GM12878 (cell line): ENCODE measurements at regions not wholly inside any gene's neighbourhood (a gene's known extent, or its start where the extent isn't known, plus 50 kb on each side); places are given as distances from the start of the nearest gene placed in this dataset.

Source experiments
- ATAC-seq: fragments of 200-7000 bp; cut with Tn5 transposase; 3 replicates; pipeline ENCODE4 v1.9.1; 2020; ENCODE audit warnings: mild to moderate bottlenecking, moderate library complexity
- BruUV-seq: library from RNA; stranded (reverse); fragments of 400-500 nt; replicated peaks from 2 replicates; lab custom pipeline; 2021; lab: Mats Ljungman, UMichigan
- CTCF ChIA-PET: fragments of 300-600 bp; sonication (Branson Sonifier 250); formaldehyde crosslinking; extraction: SDS; loops from one replicate; lab custom pipeline; 2021; ENCODE audit warnings: inconsistent platforms; lab: Yijun Ruan, JAX
- POLR2A ChIA-PET: fragments of 350-600 bp; formaldehyde crosslinking; extraction: SDS; loops from one replicate; lab custom pipeline; 2021; ENCODE audit warnings: inconsistent platforms; lab: Charles Lee
- RAD21 ChIA-PET: fragments of 300-600 bp; sonication (Branson Sonifier 250); formaldehyde crosslinking; loops from one replicate; lab custom pipeline; 2023; ENCODE audit warnings: antibody characterized with exemption; ENCODE audit not compliant: unreplicated experiment; lab: Charles Lee
- SMC1A ChIA-PET: fragments of 300-600 bp; sonication (Branson Sonifier 250); formaldehyde crosslinking; loops from one replicate; lab custom pipeline; 2023; ENCODE audit not compliant: unreplicated experiment, uncharacterized antibody; lab: Charles Lee
- DNase-seq: peaks from one replicate; pipeline ENCODE4 v3.0.0-alpha.2; 2011; ENCODE audit warnings: low read depth, low spot score
- FAIRE-seq: peaks from 3 replicates; lab custom pipeline; 2011; peaks lifted over from hg19 to GRCh38; lab: Jason Lieb, UNC
- H2AFZ ChIP-seq: 2 replicates; pipeline ENCODE4 v1.6.0; 2011; ENCODE audit warnings: low read depth, low read length, control low read depth; ENCODE audit not compliant: control insufficient read depth
- H3K27ac ChIP-seq: 2 replicates; pipeline ENCODE4 v1.5.1; 2011; ENCODE audit warnings: control low read depth; ENCODE audit not compliant: control insufficient read depth, insufficient read depth
- H3K27me3 ChIP-seq, 2 experiments: replicated peaks in 1 of 2; 2 replicates each; pipeline versions ENCODE4 v1.6.0 to v1.6.1; 2011; ENCODE audit warnings: low read length in 1 of 2; ENCODE audit not compliant: control insufficient read depth in 2 of 2, insufficient read depth in 2 of 2
- H3K36me3 ChIP-seq, 2 experiments: 2 replicates each; pipeline ENCODE4 v1.5.1; 2011; ENCODE audit warnings: low read length in 1 of 2; ENCODE audit not compliant: control insufficient read depth in 2 of 2, insufficient read depth in 2 of 2
- H3K4me1 ChIP-seq: 2 replicates; pipeline ENCODE4 v1.6.1; 2011; ENCODE audit warnings: mild to moderate bottlenecking, low read length, moderate library complexity, mixed read lengths; ENCODE audit not compliant: control insufficient read depth, insufficient read depth
- H3K4me2 ChIP-seq: 2 replicates; pipeline ENCODE4 v1.6.0; 2011; ENCODE audit warnings: control low read depth; ENCODE audit not compliant: control insufficient read depth, insufficient read depth
- H3K4me3 ChIP-seq: fragments of 200-600 bp; sonication (generic); 2 replicates; pipeline ENCODE4 v1.5.1; 2016
- H3K79me2 ChIP-seq: 2 replicates; pipeline ENCODE4 v1.6.0; 2011; ENCODE audit warnings: low read length; ENCODE audit not compliant: control insufficient read depth, insufficient read depth
- H3K9ac ChIP-seq: 2 replicates; pipeline ENCODE4 v1.8.0; 2011; ENCODE audit warnings: low read length, control low read depth, mixed read lengths; ENCODE audit not compliant: control insufficient read depth, insufficient read depth
- H3K9me3 ChIP-seq: replicated peaks from 3 replicates; pipeline ENCODE4 v1.5.1; 2011; ENCODE audit warnings: mild to moderate bottlenecking, low read length; ENCODE audit not compliant: control insufficient read depth, insufficient read depth
- H4K20me1 ChIP-seq: 2 replicates; pipeline ENCODE4 v1.6.0; 2011; ENCODE audit not compliant: control insufficient read depth, insufficient read depth
- CTCF ChIP-seq, 3 experiments: IDR thresholded peaks in 2 of 3; conservative IDR thresholded peaks in 1 of 3; 2 replicates each; pipeline ENCODE4 v1.5.1; 2011; ENCODE audit warnings: low read depth in 3 of 3, low read length in 3 of 3, mild to moderate bottlenecking in 3 of 3, control low read depth in 2 of 3, moderate library complexity in 2 of 3, inconsistent platforms in 1 of 3, mixed read lengths in 1 of 3; ENCODE audit not compliant: control insufficient read depth in 2 of 3, insufficient read depth in 1 of 3; ENCODE audit errors: extremely low read depth in 1 of 3
- GATAD2B ChIP-seq: fragments of 450-650 bp; conservative IDR thresholded peaks from 2 replicates; pipeline ENCODE4 v1.6.1; 2017; ENCODE audit warnings: low read depth, mild to moderate bottlenecking, moderate library complexity
- NFYB ChIP-seq: IDR thresholded peaks from 2 replicates; pipeline ENCODE4 v1.6.1; 2011; ENCODE audit warnings: low read depth, mild to moderate bottlenecking, low read length, improper control_type of control experiment, moderate library complexity; ENCODE audit not compliant: insufficient read depth
- RAD21 ChIP-seq: IDR thresholded peaks from 2 replicates; pipeline ENCODE4 v1.6.1; 2011; ENCODE audit warnings: mild to moderate bottlenecking, low read depth, low read length, moderate library complexity; ENCODE audit not compliant: insufficient read depth
- RELA ChIP-seq: fragments of 450-650 bp; IDR thresholded peaks from 2 replicates; pipeline ENCODE4 v1.8.0; 2014; ENCODE audit warnings: borderline replicate concordance; ENCODE audit not compliant: partially characterized antibody
- SMC3 ChIP-seq: IDR thresholded peaks from 2 replicates; pipeline ENCODE4 v1.6.1; 2011; ENCODE audit warnings: low read length, improper control_type of control experiment, borderline replicate concordance
- SPI1 ChIP-seq: IDR thresholded peaks from 2 replicates; pipeline ENCODE4 v1.6.1; 2011; ENCODE audit warnings: low read depth, mild to moderate bottlenecking, low read length, moderate library complexity, borderline replicate concordance; ENCODE audit not compliant: insufficient read depth
- TCF12 ChIP-seq: IDR thresholded peaks from 2 replicates; pipeline ENCODE4 v1.6.1; 2011; ENCODE audit warnings: low read depth, mild to moderate bottlenecking, low read length
- WGBS: methylation state at CpG from one replicate; pipeline ENCODE4 v1.1.6; 2016; ENCODE audit warnings: low lambda C conversion rate; ENCODE audit not compliant: insufficient replicate concordance, insufficient coverage; ENCODE audit errors: missing lambda C conversion rate; 5-methylcytosine and 5-hydroxymethylcytosine counted together
- in situ Hi-C: fragments of 300-500 bp; cut with MboI; formaldehyde crosslinking; loops from 9 replicates; pipeline ENCODE4 v1.14.3; 2018; ENCODE audit warnings: mixed read lengths
- intact Hi-C: fragments of 100-400 bp; cut with micrococcal nuclease; formaldehyde crosslinking; loops from one replicate; pipeline ENCODE4 v1.14.2; 2022; ENCODE audit not compliant: unreplicated experiment

- Histone ChIP-seq H3K79me2 (no peaks in the 10 kb centered on the region), H2AFZ (no peak overlapping the region), H3K9me3 (no peaks in the 10 kb centered on the region), H3K4me2 (no peak overlapping the region), H3K36me3 (no peaks in the 10 kb centered on the region), H3K9ac (no peak overlapping the region), H4K20me1 (no peaks in the 10 kb centered on the region), H3K4me1 (no peaks in the 10 kb centered on the region), H3K27me3 (no peaks in the 10 kb centered on the region), H3K27ac (no peak overlapping the region), H3K4me3 (no peak overlapping the region)
- POLR2A ChIA-PET, result no interaction called here
- ATAC-seq (peak; percentile 56; the same call in 2 of the 3 replicates), DNase-seq (no peak), FAIRE-seq (no peak)
- RAD21 ChIA-PET, result no interaction called here
- BruUV-seq, result no TSS peak
- intact Hi-C loops (loop anchor here (2.0 kb wide), 1 partner anchor 1111 kb away; no protein-coding TSS in a partner anchor), in situ Hi-C loops (no loop called here)
- CTCF ChIA-PET, result interaction anchor here (1.0 to 1.7 kb wide), 2 partner anchors 10 to 1111 kb away, joined by 3 read pairs; no protein-coding TSS in a partner anchor
- TF ChIP-seq CTCF (IDR thresholded peaks at IDR 0.05 in 2 of 3, conservative IDR thresholded peaks at IDR 0.05 in 1 of 3; ENCODE audit: control insufficient read depth in 2 of 3, extremely low read depth in 1 of 3, insufficient read depth in 1 of 3, low read depth in 3 of 3, low read length in 3 of 3) (peak; percentile 34 to 35 (median 35); a peak in 4 of 6 replicates), SMC3 (0 out of 2 replicates have a peak, but pooled peaks have one; percentile 18), RELA (no peak), RAD21 (peak; percentile 50), TCF12 (no peak), GATAD2B (no peak), SPI1 (no peak), NFYB (no peak)
- SMC1A ChIA-PET, result no interaction called here
- whole genome bisulfite sequencing, result 14% methylated on average over 2 of the region's 2 CpGs
Measured at GRCh38 chrX:99301990-99302389, 1108.1 kb downstream of the PCDH19 start.
